ENCODE measurements at regions not wholly inside any gene's neighbourhood (a gene's known extent, or its start where the extent isn't known, plus 50 kb on each side); places are given as distances from the start of the nearest gene placed in this dataset.

GRCh38 chr19:27777726-27778125 lies 1435.2 kb downstream of the UQCRFS1 start:
- DNase-seq (ENCODE audit: low spot score): no peak
- H3K4me3 ChIP-seq: no peak overlapping the region
- no peak for TF ChIP-seq CTCF (IDR thresholded peaks at IDR 0.05)
- H3K36me3 ChIP-seq: peaks cover 13% of the 10 kb centered on the region
- peaks cover 51% of the 10 kb centered on the region for H3K9me3 ChIP-seq
- no peak overlapping the region for H3K27ac ChIP-seq
- no peaks in the 10 kb centered on the region for H3K4me1 ChIP-seq (ENCODE audit: control insufficient read depth in 1 of 2, low read depth in 2 of 2)
- no peaks in the 10 kb centered on the region for H3K27me3 ChIP-seq (replicated peaks; ENCODE audit: insufficient read depth)
- ATAC-seq (ENCODE audit: insufficient number of reproducible peaks, low FRiP score, low read depth): no peak

GRCh38 chr19:27777242-27777641 lies 1435.7 kb downstream of the UQCRFS1 start:
- TF ChIP-seq CTCF (IDR thresholded peaks at IDR 0.05): no peak
- DNase-seq (ENCODE audit: low spot score) (no peak), ATAC-seq (ENCODE audit: insufficient number of reproducible peaks, low FRiP score, low read depth) (no peak)
- no peaks in the 10 kb centered on the region for H3K4me1 ChIP-seq (ENCODE audit: control insufficient read depth in 1 of 2, low read depth in 2 of 2)
- H3K36me3 ChIP-seq: peaks cover 13% of the 10 kb centered on the region
- no peak overlapping the region for H3K27ac ChIP-seq
- H3K27me3 ChIP-seq (replicated peaks; ENCODE audit: insufficient read depth): no peaks in the 10 kb centered on the region
- H3K9me3 ChIP-seq: peaks cover 53% of the 10 kb centered on the region
- H3K4me3 ChIP-seq: no peak overlapping the region

GRCh38 chr19:27776524-27776923 lies 1436.4 kb downstream of the UQCRFS1 start:
- H3K36me3 ChIP-seq: peaks cover 13% of the 10 kb centered on the region
- ATAC-seq (ENCODE audit: insufficient number of reproducible peaks, low FRiP score, low read depth) (no peak), DNase-seq (ENCODE audit: low spot score) (no peak)
- no peak for TF ChIP-seq CTCF (IDR thresholded peaks at IDR 0.05)
- H3K27ac ChIP-seq: no peak overlapping the region
- no peaks in the 10 kb centered on the region for H3K4me1 ChIP-seq (ENCODE audit: control insufficient read depth in 1 of 2, low read depth in 2 of 2)
- H3K4me3 ChIP-seq: no peak overlapping the region
- H3K9me3 ChIP-seq: peaks cover 58% of the 10 kb centered on the region
- H3K27me3 ChIP-seq (replicated peaks; ENCODE audit: insufficient read depth): no peaks in the 10 kb centered on the region

- peaks cover 13% of the 10 kb centered on the region for H3K36me3 ChIP-seq
- no peaks in the 10 kb centered on the region for H3K27me3 ChIP-seq (replicated peaks; ENCODE audit: insufficient read depth)
- ATAC-seq (ENCODE audit: insufficient number of reproducible peaks, low FRiP score, low read depth): no peak
- no peaks in the 10 kb centered on the region for H3K4me1 ChIP-seq (ENCODE audit: control insufficient read depth in 1 of 2, low read depth in 2 of 2)
- no peak for TF ChIP-seq CTCF (IDR thresholded peaks at IDR 0.05)
- no peak overlapping the region for H3K27ac ChIP-seq
- peaks cover 61% of the 10 kb centered on the region for H3K9me3 ChIP-seq
- no peak for DNase-seq (ENCODE audit: low spot score)
- no peak overlapping the region for H3K4me3 ChIP-seq
These were observed 1436.9 kb downstream of the UQCRFS1 start for GRCh38 chr19:27776020-27776419.

GRCh38 chr19:27775395-27775794 lies 1437.6 kb downstream of the UQCRFS1 start:
- ATAC-seq (ENCODE audit: insufficient number of reproducible peaks, low FRiP score, low read depth) (no peak), DNase-seq (ENCODE audit: low spot score) (no peak)
- Histone ChIP-seq H3K36me3 (peaks cover 10% of the 10 kb centered on the region), H3K27ac (no peak overlapping the region), H3K27me3 (replicated peaks; ENCODE audit: insufficient read depth) (no peaks in the 10 kb centered on the region), H3K9me3 (peaks cover 68% of the 10 kb centered on the region), H3K4me3 (no peak overlapping the region), H3K4me1 (ENCODE audit: control insufficient read depth in 1 of 2, low read depth in 2 of 2) (no peaks in the 10 kb centered on the region)
- TF ChIP-seq CTCF (IDR thresholded peaks at IDR 0.05): no peak
